Breast epithelium (tissue), 4 donors: ENCODE measurements at regions not wholly inside any gene's neighbourhood (a gene's known extent, or its start where the extent isn't known, plus 50 kb on each side); places are given as distances from the start of the nearest gene placed in this dataset.

Experiments used
- DNase-seq, 2 donors: peaks; one replicate each; pipeline ENCODE4 v3.0.0-alpha.2; 2019; ENCODE audit warnings: low spot score in 2 of 2
- H3K27ac ChIP-seq, 2 donors: fragments of 200-600 bp; sonication (generic) in 1 of 2; one replicate each; pipeline ENCODE4 v1.5.1; 2016 to 2019; ENCODE audit warnings: mild to moderate bottlenecking in 1 of 2
- H3K27me3 ChIP-seq, 2 donors: fragments of 200-600 bp; sonication (generic) in 1 of 2; one replicate each; pipeline versions ENCODE4 v1.5.1 to v1.6.0; 2017 to 2019; ENCODE audit warnings: control low read depth in 1 of 2, mild to moderate bottlenecking in 1 of 2
- H3K36me3 ChIP-seq: fragments of 200-600 bp; one replicate; pipeline ENCODE4 v1.5.1; 2019
- H3K4me1 ChIP-seq, 2 donors: fragments of 200-600 bp; sonication (generic); one replicate each; pipeline ENCODE4 v1.5.1; 2016 to 2019; ENCODE audit warnings: control low read depth in 1 of 2
- H3K4me3 ChIP-seq, 3 donors: fragments of 200-600 bp; sonication (generic); 1 replicate in 2 of 3; 2 replicates in 1 of 3; pipeline ENCODE4 v1.5.1; 2016 to 2019; ENCODE audit warnings: mild to moderate bottlenecking in 3 of 3, moderate library complexity in 2 of 3
- H3K9me3 ChIP-seq, 2 donors: fragments of 200-600 bp; sonication (generic) in 1 of 2; one replicate each; pipeline ENCODE4 v1.5.1; 2016 to 2019; ENCODE audit warnings: control low read depth in 1 of 2
- POLR2A ChIP-seq: fragments of 450-650 bp; IDR thresholded peaks from one replicate; pipeline ENCODE4 v1.6.1; 2016; ENCODE audit warnings: antibody characterized with exemption, mild to moderate bottlenecking, moderate library complexity
- POLR2AphosphoS5 ChIP-seq, 3 donors: sonication (generic); formaldehyde crosslinking; IDR thresholded peaks; one replicate each; pipeline ENCODE4 v1.6.1; 2017; ENCODE audit warnings: antibody characterized with exemption in 3 of 3
- intact Hi-C: fragments of 100-400 bp; cut with DNase I; formaldehyde crosslinking; loops from one replicate; pipeline ENCODE4 v1.15.1; 2023; ENCODE audit warnings: low total_unique reads
- TF ChIP-seq, protein P1 (sequence below), 3 donors: fragments of 450-650 bp; IDR thresholded peaks; one replicate each; pipeline ENCODE4 v1.5.1; 2016 to 2017; ENCODE audit warnings: antibody characterized with exemption in 3 of 3, mild to moderate bottlenecking in 3 of 3, moderate library complexity in 3 of 3

GRCh38 chr13:62706048-62706447, 1290.4 kb upstream of the PCDH20 start:
- intact Hi-C loops = no loop called here
- no peak for TF ChIP-seq POLR2AphosphoS5 (IDR thresholded peaks at IDR 0.05)
- no peak for TF ChIP-seq POLR2A
- TF ChIP-seq, protein P1, sequence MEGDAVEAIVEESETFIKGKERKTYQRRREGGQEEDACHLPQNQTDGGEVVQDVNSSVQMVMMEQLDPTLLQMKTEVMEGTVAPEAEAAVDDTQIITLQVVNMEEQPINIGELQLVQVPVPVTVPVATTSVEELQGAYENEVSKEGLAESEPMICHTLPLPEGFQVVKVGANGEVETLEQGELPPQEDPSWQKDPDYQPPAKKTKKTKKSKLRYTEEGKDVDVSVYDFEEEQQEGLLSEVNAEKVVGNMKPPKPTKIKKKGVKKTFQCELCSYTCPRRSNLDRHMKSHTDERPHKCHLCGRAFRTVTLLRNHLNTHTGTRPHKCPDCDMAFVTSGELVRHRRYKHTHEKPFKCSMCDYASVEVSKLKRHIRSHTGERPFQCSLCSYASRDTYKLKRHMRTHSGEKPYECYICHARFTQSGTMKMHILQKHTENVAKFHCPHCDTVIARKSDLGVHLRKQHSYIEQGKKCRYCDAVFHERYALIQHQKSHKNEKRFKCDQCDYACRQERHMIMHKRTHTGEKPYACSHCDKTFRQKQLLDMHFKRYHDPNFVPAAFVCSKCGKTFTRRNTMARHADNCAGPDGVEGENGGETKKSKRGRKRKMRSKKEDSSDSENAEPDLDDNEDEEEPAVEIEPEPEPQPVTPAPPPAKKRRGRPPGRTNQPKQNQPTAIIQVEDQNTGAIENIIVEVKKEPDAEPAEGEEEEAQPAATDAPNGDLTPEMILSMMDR (IDR thresholded peaks at IDR 0.05) = no peak
- Histone ChIP-seq H3K9me3 (no peaks in the 10 kb centered on the region), H3K4me3 (no peak overlapping the region), H3K4me1 (no peaks in the 10 kb centered on the region), H3K36me3 (peaks cover 3% of the 10 kb centered on the region), H3K27ac (no peak overlapping the region), H3K27me3 (no peaks in the 10 kb centered on the region)
- DNase-seq = no peak

GRCh38 chr13:62704875-62705274, 1289.2 kb upstream of the PCDH20 start:
- no peaks in the 10 kb centered on the region for H3K4me1 ChIP-seq
- peaks cover 3% of the 10 kb centered on the region for H3K36me3 ChIP-seq
- H3K27me3 ChIP-seq = no peaks in the 10 kb centered on the region
- DNase-seq = no peak
- no peak overlapping the region for H3K4me3 ChIP-seq
- intact Hi-C loops = no loop called here
- no peak overlapping the region for H3K27ac ChIP-seq
- no peaks in the 10 kb centered on the region for H3K9me3 ChIP-seq
- TF ChIP-seq, protein P1 (IDR thresholded peaks at IDR 0.05) = no peak
- no peak for TF ChIP-seq POLR2AphosphoS5 (IDR thresholded peaks at IDR 0.05)
- no peak for TF ChIP-seq POLR2A

DNA sequence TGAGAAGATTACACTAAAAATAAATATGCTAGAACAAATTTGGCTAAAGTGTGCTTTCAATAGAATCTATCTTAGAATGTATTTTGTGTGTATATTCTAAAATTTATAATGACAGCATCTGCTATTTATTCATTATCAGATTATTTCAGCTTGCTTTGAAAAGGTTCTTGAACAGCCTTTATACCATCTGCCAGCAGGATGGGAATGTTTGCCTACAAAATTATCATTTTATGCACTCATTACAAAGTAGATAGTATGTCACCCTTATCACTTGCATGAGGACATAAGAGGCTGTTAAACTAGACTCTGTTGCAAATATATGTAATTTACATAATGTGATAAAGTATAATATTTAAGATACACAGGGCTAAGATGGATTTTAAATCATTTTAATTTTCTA, 1286.9 kb upstream of the PCDH20 start:
- Histone ChIP-seq H3K4me3 (no peak overlapping the region), H3K4me1 (no peaks in the 10 kb centered on the region), H3K9me3 (no peaks in the 10 kb centered on the region), H3K27ac (no peak overlapping the region), H3K36me3 (no peaks in the 10 kb centered on the region), H3K27me3 (no peaks in the 10 kb centered on the region)
- TF ChIP-seq POLR2AphosphoS5 (IDR thresholded peaks at IDR 0.05) = no peak
- TF ChIP-seq POLR2A = no peak
- TF ChIP-seq, protein P1 (IDR thresholded peaks at IDR 0.05) = no peak
- intact Hi-C loops = no loop called here
- DNase-seq = no peak

GRCh38 chr13:62697701-62698100, 1282.1 kb upstream of the PCDH20 start:
- H3K27ac ChIP-seq = no peak overlapping the region
- DNase-seq = no peak
- H3K36me3 ChIP-seq = no peaks in the 10 kb centered on the region
- no peaks in the 10 kb centered on the region for H3K9me3 ChIP-seq
- H3K4me1 ChIP-seq = no peaks in the 10 kb centered on the region
- TF ChIP-seq, protein P1 (IDR thresholded peaks at IDR 0.05) = no peak
- TF ChIP-seq POLR2AphosphoS5 (IDR thresholded peaks at IDR 0.05) (no peak), POLR2A (no peak)
- H3K27me3 ChIP-seq = no peaks in the 10 kb centered on the region
- intact Hi-C loops = no loop called here
- no peak overlapping the region for H3K4me3 ChIP-seq

GRCh38 chr13:62696490-62696889, 1280.8 kb upstream of the PCDH20 start:
- Histone ChIP-seq H3K36me3 (no peaks in the 10 kb centered on the region), H3K9me3 (no peaks in the 10 kb centered on the region), H3K27me3 (no peaks in the 10 kb centered on the region), H3K4me1 (no peaks in the 10 kb centered on the region), H3K4me3 (no peak overlapping the region), H3K27ac (no peak overlapping the region)
- intact Hi-C loops = no loop called here
- no peak for TF ChIP-seq POLR2A
- TF ChIP-seq POLR2AphosphoS5 (IDR thresholded peaks at IDR 0.05) = no peak
- TF ChIP-seq, protein P1 (IDR thresholded peaks at IDR 0.05) = no peak
- no peak for DNase-seq
